Fibroblast of lung (primary cell): ENCODE measurements at regions not wholly inside any gene's neighbourhood (a gene's known extent, or its start where the extent isn't known, plus 50 kb on each side); places are given as distances from the start of the nearest gene placed in this dataset.

Source experiments
- DNase-seq, 2 donors: peaks; one replicate each; pipeline versions ENCODE4 v3.0.0 to v3.0.0-alpha.2; 2010; ENCODE audit warnings: low read depth in 2 of 2
- H2AFZ ChIP-seq: 2 replicates; pipeline ENCODE4 v1.5.1; 2012; ENCODE audit warnings: low read length, control low read depth, inconsistent platforms
- H3K27ac ChIP-seq: 2 replicates; pipeline ENCODE4 v1.5.1; 2011; ENCODE audit warnings: low read length, control low read depth; ENCODE audit not compliant: insufficient read depth
- H3K27me3 ChIP-seq: 2 replicates; pipeline ENCODE4 v1.5.1; 2011; ENCODE audit warnings: mild to moderate bottlenecking, low read length; ENCODE audit not compliant: control insufficient read depth, insufficient read depth
- H3K36me3 ChIP-seq: 2 replicates; pipeline ENCODE4 v1.5.1; 2011; ENCODE audit warnings: low read length; ENCODE audit not compliant: control insufficient read depth, insufficient read depth
- H3K4me1 ChIP-seq: 2 replicates; pipeline ENCODE4 v1.5.1; 2011; ENCODE audit warnings: low read length; ENCODE audit not compliant: control insufficient read depth, insufficient read depth; ENCODE audit errors: extremely low read depth
- H3K4me2 ChIP-seq: 2 replicates; pipeline ENCODE4 v1.5.1; 2011; ENCODE audit warnings: low read length, control low read depth; ENCODE audit not compliant: insufficient read depth; ENCODE audit errors: extremely low read depth
- H3K4me3 ChIP-seq, 4 experiments: fragments of 200-600 bp in 1 of 4; sonication (generic) in 1 of 4; replicated peaks in 1 of 4; 2 replicates each; pipeline ENCODE4 v1.5.1; 2011 to 2016; ENCODE audit warnings: low read length in 4 of 4, low read depth in 3 of 4, mild to moderate bottlenecking in 3 of 4, control low read depth in 2 of 4, inconsistent platforms in 1 of 4, mixed read lengths in 1 of 4; ENCODE audit not compliant: insufficient read depth in 1 of 4; ENCODE audit errors: control extremely low read depth in 1 of 4
- H3K79me2 ChIP-seq: 2 replicates; pipeline ENCODE4 v1.5.1; 2012; ENCODE audit warnings: mild to moderate bottlenecking, low read length, inconsistent platforms; ENCODE audit not compliant: control insufficient read depth, insufficient read depth
- H3K9ac ChIP-seq: 2 replicates; pipeline ENCODE4 v1.5.1; 2011; ENCODE audit warnings: mild to moderate bottlenecking, low read length, control low read depth; ENCODE audit not compliant: insufficient read depth
- H3K9me3 ChIP-seq: 2 replicates; pipeline ENCODE4 v1.5.1; 2012; ENCODE audit warnings: low read depth, low read length; ENCODE audit not compliant: control insufficient read depth, insufficient read depth
- H4K20me1 ChIP-seq: 2 replicates; pipeline ENCODE4 v1.5.1; 2011; ENCODE audit warnings: low read length; ENCODE audit not compliant: control insufficient read depth, insufficient read depth; ENCODE audit errors: extremely low read depth
- CTCF ChIP-seq, 2 donors: IDR thresholded peaks in 1 of 2; conservative IDR thresholded peaks in 1 of 2; 1 replicate in 1 of 2; 2 replicates in 1 of 2; pipeline ENCODE4 v1.5.1; 2011 to 2012; ENCODE audit warnings: low read length in 2 of 2, control low read depth in 1 of 2, inconsistent platforms in 1 of 2, low read depth in 1 of 2, mild to moderate bottlenecking in 1 of 2
- EZH2 ChIP-seq: IDR thresholded peaks from 2 replicates; pipeline ENCODE4 v1.5.1; 2012; ENCODE audit warnings: low read length, control low read depth, mild to moderate bottlenecking; ENCODE audit errors: missing control alignments

GRCh38 chr3:64998317-64998716, 310.5 kb upstream of the ADAMTS9 start:
- Histone ChIP-seq H3K4me3 (no peak overlapping the region), H2AFZ (no peak overlapping the region), H3K4me2 (no peak overlapping the region), H3K27ac (no peak overlapping the region), H3K4me1 (no peaks in the 10 kb centered on the region), H3K9me3 (no peaks in the 10 kb centered on the region), H3K9ac (no peak overlapping the region), H3K27me3 (no peaks in the 10 kb centered on the region), H3K36me3 (no peaks in the 10 kb centered on the region), H4K20me1 (no peaks in the 10 kb centered on the region), H3K79me2 (no peaks in the 10 kb centered on the region)
- TF ChIP-seq CTCF (conservative IDR thresholded peaks at IDR 0.05 in 1 of 2, IDR thresholded peaks at IDR 0.05 in 1 of 2; ENCODE audit: low read depth in 1 of 2, low read length in 2 of 2) (no peak), EZH2 (no peak)
- DNase-seq = no peak

DNA sequence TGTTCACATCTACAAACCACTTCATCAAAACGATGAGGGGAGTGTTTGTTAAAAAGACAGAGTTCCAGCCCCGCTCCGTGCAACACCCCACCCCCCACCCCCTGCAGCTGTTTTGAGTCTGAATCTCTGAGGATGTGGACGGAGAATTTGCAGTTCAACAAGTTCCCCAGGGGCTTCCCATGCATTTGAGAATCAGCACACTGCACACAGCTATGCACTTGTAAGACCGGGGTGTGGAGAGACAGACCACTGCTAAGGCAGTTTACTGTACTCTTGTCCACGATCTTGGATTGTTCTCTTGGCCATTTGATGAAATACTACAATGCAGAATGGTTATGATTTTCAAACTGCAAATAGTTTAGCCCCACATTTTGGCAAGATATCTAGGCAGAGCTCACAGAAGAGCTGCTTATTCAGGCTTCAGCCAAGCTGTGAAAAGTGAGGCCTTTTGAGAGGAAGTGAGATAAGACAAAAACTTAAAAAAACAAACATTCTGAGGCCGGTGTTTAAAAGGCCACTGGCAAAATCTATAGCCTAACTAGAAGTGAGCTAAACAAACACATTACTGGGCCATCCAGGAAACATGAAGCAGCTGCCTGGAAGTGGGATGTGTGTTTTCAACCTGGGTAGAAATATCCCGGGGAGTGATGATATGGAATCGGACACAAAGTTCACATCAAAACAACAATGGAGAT, 308.2 kb upstream of the ADAMTS9 start:
- H4K20me1 ChIP-seq = no peaks in the 10 kb centered on the region
- no peaks in the 10 kb centered on the region for H3K9me3 ChIP-seq
- H3K4me2 ChIP-seq = no peak overlapping the region
- no peaks in the 10 kb centered on the region for H3K4me1 ChIP-seq
- no peak overlapping the region for H3K4me3 ChIP-seq
- H3K36me3 ChIP-seq = no peaks in the 10 kb centered on the region
- peak; percentile 20 to 70 for DNase-seq
- no peak for TF ChIP-seq EZH2
- TF ChIP-seq CTCF (conservative IDR thresholded peaks at IDR 0.05 in 1 of 2, IDR thresholded peaks at IDR 0.05 in 1 of 2; ENCODE audit: low read depth in 1 of 2, low read length in 2 of 2) = no peak
- no peaks in the 10 kb centered on the region for H3K27me3 ChIP-seq
- H3K79me2 ChIP-seq = no peaks in the 10 kb centered on the region
- H3K27ac ChIP-seq = no peak overlapping the region
- H2AFZ ChIP-seq = peak overlapping the region; percentile 10
- no peak overlapping the region for H3K9ac ChIP-seq

- Histone ChIP-seq H3K79me2 (no peaks in the 10 kb centered on the region), H3K9ac (no peak overlapping the region), H2AFZ (no peak overlapping the region), H3K4me3 (no peak overlapping the region), H3K4me2 (no peak overlapping the region), H3K36me3 (no peaks in the 10 kb centered on the region), H4K20me1 (no peaks in the 10 kb centered on the region), H3K27ac (no peak overlapping the region), H3K27me3 (no peaks in the 10 kb centered on the region), H3K4me1 (no peaks in the 10 kb centered on the region), H3K9me3 (no peaks in the 10 kb centered on the region)
- TF ChIP-seq CTCF (conservative IDR thresholded peaks at IDR 0.05 in 1 of 2, IDR thresholded peaks at IDR 0.05 in 1 of 2; ENCODE audit: low read depth in 1 of 2, low read length in 2 of 2) = no peak
- TF ChIP-seq EZH2 = no peak
- no peak for DNase-seq
Measured at GRCh38 chr3:64993781-64994180, 306.0 kb upstream of the ADAMTS9 start.
